GM19395 (cell line): ENCODE measurements at regions not wholly inside any gene's neighbourhood (a gene's known extent, or its start where the extent isn't known, plus 50 kb on each side); places are given as distances from the start of the nearest gene placed in this dataset.

Experiments used
- ATAC-seq: cut with Tn5 transposase; IDR thresholded peaks from one replicate; pipeline ENCODE4 v1.9.1; 2021; ENCODE audit warnings: mild to moderate bottlenecking, moderate library complexity; ENCODE audit not compliant: unreplicated experiment

GRCh38 chr11:116421529-116422185, 351.1 kb downstream of the BUD13 start:
- ATAC-seq = no peak

GRCh38 chr11:116420770-116421528, 351.8 kb downstream of the BUD13 start:
- no peak for ATAC-seq

- no peak for ATAC-seq
These were observed 352.8 kb downstream of the BUD13 start for GRCh38 chr11:116420030-116420429.

- ATAC-seq = no peak
These were observed 354.3 kb downstream of the BUD13 start for GRCh38 chr11:116418388-116419041.

- no peak for ATAC-seq
These were observed 355.9 kb downstream of the BUD13 start for GRCh38 chr11:116416852-116417251.

- no peak for ATAC-seq
These were observed 357.7 kb downstream of the BUD13 start for GRCh38 chr11:116415095-116415494.

GRCh38 chr11:116414357-116414880, 358.4 kb downstream of the BUD13 start:
- no peak for ATAC-seq

GRCh38 chr11:116413301-116414242, 359.2 kb downstream of the BUD13 start:
- ATAC-seq = no peak

- no peak for ATAC-seq
These were observed 360.5 kb downstream of the BUD13 start for GRCh38 chr11:116412118-116412889.

GRCh38 chr11:116409238-116409637, 363.5 kb downstream of the BUD13 start:
- ATAC-seq = no peak

- ATAC-seq = no peak
These were observed 366.7 kb downstream of the BUD13 start for GRCh38 chr11:116406042-116406441.

GRCh38 chr11:116404462-116404798, 368.4 kb downstream of the BUD13 start:
- ATAC-seq = no peak

- no peak for ATAC-seq
These were observed 368.9 kb downstream of the BUD13 start for GRCh38 chr11:116403794-116404461.

GRCh38 chr11:116400081-116400480, 372.7 kb downstream of the BUD13 start:
- ATAC-seq = no peak

GRCh38 chr11:116397602-116398084, 375.1 kb downstream of the BUD13 start:
- ATAC-seq = no peak

GRCh38 chr11:116396331-116396730, 376.5 kb downstream of the BUD13 start:
- ATAC-seq = no peak

- no peak for ATAC-seq
These were observed 378.8 kb downstream of the BUD13 start for GRCh38 chr11:116394022-116394421.

GRCh38 chr11:116390963-116391362, 381.8 kb downstream of the BUD13 start:
- ATAC-seq = no peak

GRCh38 chr11:116388146-116388545, 384.6 kb downstream of the BUD13 start:
- ATAC-seq = no peak
